ENCODE measurements at regions not wholly inside any gene's neighbourhood (a gene's known extent, or its start where the extent isn't known, plus 50 kb on each side); places are given as distances from the start of the nearest gene placed in this dataset.
"Not testable (repeated sequence)": the region's sequence is repeated elsewhere in the genome, so short reads cannot be mapped to it uniquely, and the experiment has no call there.

DNA sequence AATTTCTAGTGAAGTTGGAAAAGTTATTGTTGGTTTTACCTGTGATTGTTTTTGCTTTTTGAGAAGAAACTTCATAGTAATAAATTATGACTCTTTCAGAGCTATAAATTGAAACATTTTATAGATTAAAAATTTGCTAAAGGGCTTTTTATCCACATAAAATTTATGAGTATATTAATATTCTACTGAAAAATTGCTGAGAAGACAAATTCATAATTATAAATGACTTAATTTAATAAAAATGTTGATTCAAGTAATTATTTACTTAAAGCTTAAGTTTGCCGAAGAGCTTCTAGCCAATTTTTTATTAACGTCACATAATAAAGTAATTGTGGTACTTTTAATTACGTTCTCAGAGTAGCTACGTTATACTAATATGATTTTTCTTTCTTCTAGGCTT is 761.7 kb downstream of the DNAJB9 start:
- DNase-seq, result no peak

- no peak for DNase-seq
These were observed 766.3 kb downstream of the DNAJB9 start for GRCh38 chr7:109335951-109336350.

DNA sequence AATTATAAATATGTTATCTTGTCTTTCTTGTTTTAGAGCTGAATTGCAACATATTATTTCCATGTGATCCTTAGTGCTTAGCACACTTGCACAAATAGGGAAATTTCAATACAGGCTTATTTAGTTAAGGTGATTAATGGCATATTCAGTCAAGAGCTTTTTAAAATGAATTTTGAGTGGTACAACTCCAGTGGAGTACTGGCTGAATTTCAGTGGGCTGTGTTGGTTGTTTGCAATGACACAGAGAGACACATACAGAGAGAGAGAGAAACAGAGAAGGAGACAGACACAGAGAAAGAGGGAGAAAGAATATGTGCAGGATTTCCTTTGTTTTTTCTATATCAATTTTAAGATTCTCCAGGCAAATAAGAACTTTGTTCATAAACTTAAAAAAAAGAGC is 766.9 kb downstream of the DNAJB9 start:
- no peak for DNase-seq

DNA sequence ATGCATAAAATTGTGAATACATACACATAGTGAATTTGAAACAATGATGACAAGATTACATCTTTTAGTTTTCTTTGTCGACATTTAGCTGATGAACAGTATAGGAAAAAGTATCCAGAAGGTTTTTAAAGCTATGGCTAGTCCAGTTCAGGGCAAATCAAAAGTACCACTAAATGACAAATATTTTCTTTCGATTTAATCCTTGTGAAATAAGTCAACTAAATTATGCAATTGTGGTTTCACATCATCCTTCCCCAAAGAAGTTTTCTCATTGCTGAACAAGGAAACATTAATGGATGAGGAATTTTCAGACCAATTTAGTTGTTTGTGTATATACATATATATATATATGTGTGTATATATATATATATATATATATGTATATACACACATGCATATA is 774.0 kb downstream of the DNAJB9 start:
- DNase-seq, result no peak

DNA sequence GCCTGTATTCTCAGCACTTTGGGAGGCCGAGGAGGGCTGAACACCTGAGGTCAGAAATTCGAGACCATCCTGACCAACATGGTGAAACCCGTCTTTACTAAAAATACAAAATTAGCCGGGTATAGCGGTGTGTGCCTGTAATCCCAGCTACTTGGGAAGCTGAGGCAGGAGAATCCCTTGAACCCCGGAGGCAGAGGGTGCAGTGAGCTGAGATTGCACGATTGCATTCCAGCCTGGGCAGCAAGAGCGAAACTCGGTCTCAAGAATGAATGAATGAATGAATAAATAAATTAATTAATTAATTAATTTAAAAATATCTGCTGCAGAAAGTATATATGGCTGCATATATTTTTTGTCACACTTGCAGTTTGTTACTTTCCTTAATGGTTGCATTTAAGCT is 781.8 kb downstream of the DNAJB9 start:
- DNase-seq, result no peak

- no peak for DNase-seq
These were observed 784.3 kb downstream of the DNAJB9 start for GRCh38 chr7:109354000-109354399.

DNA sequence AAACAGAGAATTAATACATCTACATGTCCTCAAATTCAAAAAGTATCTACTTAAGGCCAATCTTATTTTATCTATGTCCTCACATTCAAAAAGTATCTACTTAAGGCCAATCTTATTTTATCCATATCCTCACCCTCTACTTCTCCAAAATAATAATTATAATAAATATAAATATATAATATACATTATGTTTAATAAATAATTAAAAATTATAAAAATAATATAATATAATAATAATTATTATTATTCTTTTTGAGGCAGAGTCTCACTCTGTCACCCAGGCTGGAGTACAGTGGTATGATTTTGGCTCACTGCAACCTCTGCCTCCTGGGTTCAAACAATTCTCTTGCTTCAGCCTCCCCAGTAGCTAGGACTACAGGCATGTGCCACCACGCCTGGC is 784.9 kb downstream of the DNAJB9 start:
- no peak for DNase-seq

GRCh38 chr7:109375823-109376222 is 806.1 kb downstream of the DNAJB9 start:
- no peak for DNase-seq

DNA sequence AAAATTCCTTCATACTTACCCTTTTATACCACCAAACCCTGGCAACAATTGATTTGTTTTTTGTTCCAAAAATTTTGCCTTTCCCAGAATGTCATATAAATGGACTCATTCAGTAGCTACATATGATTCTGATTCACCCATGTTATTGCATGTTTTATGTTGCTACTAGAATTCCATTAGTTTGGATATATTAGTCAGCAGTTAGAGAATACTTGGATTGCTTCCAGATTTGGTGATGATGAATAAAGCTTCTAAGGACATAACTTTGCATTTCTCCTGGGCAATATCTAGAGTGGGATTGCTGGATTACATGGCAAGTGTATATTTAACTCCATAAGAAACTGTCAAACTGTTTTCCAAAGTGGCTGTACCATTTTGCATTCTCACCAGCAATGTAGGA is 806.9 kb downstream of the DNAJB9 start:
- no peak for DNase-seq

GRCh38 chr7:109377076-109377884 is 807.6 kb downstream of the DNAJB9 start:
- no peak for DNase-seq

DNA sequence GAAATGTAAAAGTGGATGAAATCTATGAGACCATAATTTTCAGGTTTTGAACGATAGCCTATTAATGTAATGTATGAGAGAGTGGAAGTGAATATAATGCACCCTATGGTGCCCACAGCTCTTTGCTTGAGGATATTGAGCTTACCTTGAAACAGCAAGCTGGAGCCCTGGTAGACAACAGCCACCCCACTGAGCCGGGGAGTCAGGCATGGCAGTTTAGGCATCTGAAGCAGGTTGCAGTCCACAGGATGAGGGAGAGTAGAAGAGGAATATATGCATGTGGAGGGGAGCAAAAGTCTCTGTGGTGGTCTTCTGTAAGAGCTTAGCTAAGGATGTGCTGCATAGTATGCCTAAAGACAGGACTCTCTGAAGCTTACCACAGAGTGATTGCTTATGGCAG is 817.3 kb downstream of the DNAJB9 start:
- no peak for DNase-seq

- no peak for DNase-seq
These were observed 817.9 kb downstream of the DNAJB9 start for GRCh38 chr7:109387530-109387929.

DNA sequence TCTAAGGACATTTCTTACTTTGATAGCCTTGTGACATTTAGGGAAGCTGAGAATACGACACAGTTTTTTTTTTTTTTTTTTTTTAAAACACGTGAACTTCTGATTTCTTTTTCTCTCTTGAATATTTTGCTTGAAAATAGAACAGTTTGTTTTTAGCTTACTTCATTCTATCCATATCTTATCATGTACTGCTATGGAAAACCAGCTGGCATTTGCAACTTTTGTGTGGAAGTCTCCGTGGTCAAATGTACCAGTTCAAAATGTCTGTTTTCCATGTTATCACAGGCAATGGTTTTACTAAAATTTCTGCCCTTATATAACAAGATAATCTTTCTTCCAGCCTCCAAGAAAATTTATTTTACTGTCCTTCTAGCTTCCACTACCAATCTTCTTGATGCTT is 821.6 kb downstream of the DNAJB9 start:
- no peak for DNase-seq

GRCh38 chr7:109402107-109402506 is 832.4 kb downstream of the DNAJB9 start:
- no peak for DNase-seq

GRCh38 chr7:109407756-109408155 is 838.1 kb downstream of the DNAJB9 start:
- no peak for DNase-seq

DNA sequence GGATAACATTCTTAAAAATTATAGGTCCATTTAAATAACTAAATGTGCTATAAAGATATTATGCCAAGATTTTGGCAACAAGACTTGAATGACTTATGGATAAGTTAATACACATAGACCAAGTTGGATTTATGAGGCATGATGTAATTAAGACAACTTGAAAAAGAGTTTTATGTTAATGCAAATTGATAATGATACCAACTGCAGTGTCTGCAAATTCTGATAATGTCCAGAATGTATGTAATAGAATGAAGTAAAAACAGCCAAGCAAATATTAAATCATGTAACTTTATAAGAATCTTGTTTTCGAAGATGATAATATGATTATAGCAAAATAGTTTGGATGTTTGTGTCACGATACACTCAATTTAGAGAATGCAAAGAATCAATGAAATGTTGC is 868.3 kb downstream of the DNAJB9 start:
- no peak for DNase-seq

- DNase-seq, result no peak
These were observed 880.1 kb downstream of the DNAJB9 start for GRCh38 chr7:109449760-109450159.

DNA sequence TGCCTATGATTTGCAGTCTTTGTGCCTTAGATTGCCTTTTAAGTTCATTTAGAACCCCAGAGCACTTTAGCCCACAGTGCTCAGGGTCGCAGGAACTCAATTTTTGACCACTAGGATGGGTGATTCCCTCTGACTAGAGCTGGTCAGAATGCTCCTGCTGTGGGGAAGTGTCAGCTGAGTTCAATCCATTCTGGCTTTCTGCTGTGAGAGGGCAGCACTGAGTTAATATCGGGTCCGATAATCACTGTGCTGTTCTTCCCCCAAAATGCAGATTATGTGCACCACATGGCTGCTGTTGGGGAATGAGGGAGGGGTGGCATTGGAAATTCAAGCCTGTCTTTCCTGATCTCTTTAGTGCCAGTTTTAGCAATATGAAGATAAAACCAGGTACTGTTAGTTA is 886.4 kb downstream of the DNAJB9 start:
- no peak for DNase-seq

GRCh38 chr7:109460296-109460695 is 890.6 kb downstream of the DNAJB9 start:
- no peak for DNase-seq

DNA sequence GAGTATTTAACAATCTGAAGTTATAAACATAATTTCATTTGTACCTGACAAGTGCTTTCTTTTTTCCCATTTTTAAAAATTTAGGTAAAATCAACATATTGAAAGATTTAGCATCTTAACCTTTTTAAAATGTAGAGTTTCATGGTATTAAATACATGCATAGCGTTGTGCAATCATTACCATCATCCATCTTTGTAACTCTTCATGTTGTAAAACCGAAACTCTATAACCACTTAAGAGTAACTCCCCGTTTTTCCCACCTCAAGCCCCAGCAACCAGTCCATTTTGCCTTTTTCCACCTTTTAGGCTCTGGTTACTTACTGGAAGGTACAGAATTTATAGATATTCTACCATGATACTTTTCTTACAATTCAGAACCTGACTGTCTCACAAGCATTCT is 892.5 kb downstream of the DNAJB9 start:
- no peak for DNase-seq

- not testable (repeated sequence) for DNase-seq
These were observed 898.1 kb downstream of the DNAJB9 start for GRCh38 chr7:109467729-109468128.

DNA sequence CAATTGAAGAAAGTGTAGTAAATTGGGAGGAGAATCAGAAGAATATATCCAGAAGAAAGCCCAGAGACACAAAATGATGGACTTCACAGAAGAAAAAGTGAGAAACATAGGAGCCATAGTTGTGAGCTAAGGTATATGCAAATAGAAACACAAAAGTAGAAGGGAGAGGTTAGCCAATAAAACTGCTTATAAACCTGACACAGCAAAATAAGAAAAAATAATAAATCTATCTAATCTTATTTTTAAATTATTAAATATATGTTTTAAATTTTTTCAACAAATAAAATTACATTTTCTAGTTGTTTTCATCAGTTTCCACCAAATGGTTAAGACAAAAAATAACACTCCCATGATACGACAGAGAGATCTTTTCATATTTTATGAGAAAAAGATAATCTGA is 903.5 kb downstream of the DNAJB9 start:
- no peak for DNase-seq

- DNase-seq, result no peak
These were observed 906.7 kb downstream of the DNAJB9 start for GRCh38 chr7:109476409-109476808.

DNA sequence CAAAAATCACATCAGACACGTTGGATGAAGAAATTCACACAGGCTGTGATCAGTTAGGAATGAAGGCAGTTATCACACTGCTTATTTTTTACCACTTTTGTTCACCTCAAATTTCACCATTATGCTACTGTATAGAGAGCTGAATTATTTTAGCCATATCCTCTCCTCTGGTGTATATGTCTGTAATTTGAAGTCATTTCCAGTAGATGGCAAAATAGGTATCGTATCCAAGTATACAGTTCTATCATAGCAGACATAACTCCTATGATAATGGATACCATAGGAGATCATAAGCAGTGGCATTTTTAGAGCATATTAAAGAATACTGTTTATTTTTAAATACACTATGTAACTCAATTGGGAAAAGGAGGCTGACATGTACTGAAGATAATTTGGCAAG is 909.7 kb downstream of the DNAJB9 start:
- DNase-seq, result no peak

- DNase-seq, result not testable (repeated sequence)
These were observed 920.9 kb downstream of the DNAJB9 start for GRCh38 chr7:109490607-109491006.

Measured in right hindlimb (tissue), 1 donor.